Fibroblast of lung (primary cell): ENCODE measurements at regions not wholly inside any gene's neighbourhood (a gene's known extent, or its start where the extent isn't known, plus 50 kb on each side); places are given as distances from the start of the nearest gene placed in this dataset.

ENCODE experiments used
- DNase-seq, 2 donors: peaks; one replicate each; pipeline versions ENCODE4 v3.0.0 to v3.0.0-alpha.2; 2010; ENCODE audit warnings: low read depth in 2 of 2
- H2AFZ ChIP-seq: 2 replicates; pipeline ENCODE4 v1.5.1; 2012; ENCODE audit warnings: low read length, control low read depth, inconsistent platforms
- H3K27ac ChIP-seq: 2 replicates; pipeline ENCODE4 v1.5.1; 2011; ENCODE audit warnings: low read length, control low read depth; ENCODE audit not compliant: insufficient read depth
- H3K27me3 ChIP-seq: 2 replicates; pipeline ENCODE4 v1.5.1; 2011; ENCODE audit warnings: mild to moderate bottlenecking, low read length; ENCODE audit not compliant: control insufficient read depth, insufficient read depth
- H3K36me3 ChIP-seq: 2 replicates; pipeline ENCODE4 v1.5.1; 2011; ENCODE audit warnings: low read length; ENCODE audit not compliant: control insufficient read depth, insufficient read depth
- H3K4me1 ChIP-seq: 2 replicates; pipeline ENCODE4 v1.5.1; 2011; ENCODE audit warnings: low read length; ENCODE audit not compliant: control insufficient read depth, insufficient read depth; ENCODE audit errors: extremely low read depth
- H3K4me2 ChIP-seq: 2 replicates; pipeline ENCODE4 v1.5.1; 2011; ENCODE audit warnings: low read length, control low read depth; ENCODE audit not compliant: insufficient read depth; ENCODE audit errors: extremely low read depth
- H3K4me3 ChIP-seq, 4 experiments: fragments of 200-600 bp in 1 of 4; sonication (generic) in 1 of 4; replicated peaks in 1 of 4; 2 replicates each; pipeline ENCODE4 v1.5.1; 2011 to 2016; ENCODE audit warnings: low read length in 4 of 4, low read depth in 3 of 4, mild to moderate bottlenecking in 3 of 4, control low read depth in 2 of 4, inconsistent platforms in 1 of 4, mixed read lengths in 1 of 4; ENCODE audit not compliant: insufficient read depth in 1 of 4; ENCODE audit errors: control extremely low read depth in 1 of 4
- H3K79me2 ChIP-seq: 2 replicates; pipeline ENCODE4 v1.5.1; 2012; ENCODE audit warnings: mild to moderate bottlenecking, low read length, inconsistent platforms; ENCODE audit not compliant: control insufficient read depth, insufficient read depth
- H3K9ac ChIP-seq: 2 replicates; pipeline ENCODE4 v1.5.1; 2011; ENCODE audit warnings: mild to moderate bottlenecking, low read length, control low read depth; ENCODE audit not compliant: insufficient read depth
- H3K9me3 ChIP-seq: 2 replicates; pipeline ENCODE4 v1.5.1; 2012; ENCODE audit warnings: low read depth, low read length; ENCODE audit not compliant: control insufficient read depth, insufficient read depth
- H4K20me1 ChIP-seq: 2 replicates; pipeline ENCODE4 v1.5.1; 2011; ENCODE audit warnings: low read length; ENCODE audit not compliant: control insufficient read depth, insufficient read depth; ENCODE audit errors: extremely low read depth
- CTCF ChIP-seq, 2 donors: IDR thresholded peaks in 1 of 2; conservative IDR thresholded peaks in 1 of 2; 1 replicate in 1 of 2; 2 replicates in 1 of 2; pipeline ENCODE4 v1.5.1; 2011 to 2012; ENCODE audit warnings: low read length in 2 of 2, control low read depth in 1 of 2, inconsistent platforms in 1 of 2, low read depth in 1 of 2, mild to moderate bottlenecking in 1 of 2
- EZH2 ChIP-seq: IDR thresholded peaks from 2 replicates; pipeline ENCODE4 v1.5.1; 2012; ENCODE audit warnings: low read length, control low read depth, mild to moderate bottlenecking; ENCODE audit errors: missing control alignments

DNA sequence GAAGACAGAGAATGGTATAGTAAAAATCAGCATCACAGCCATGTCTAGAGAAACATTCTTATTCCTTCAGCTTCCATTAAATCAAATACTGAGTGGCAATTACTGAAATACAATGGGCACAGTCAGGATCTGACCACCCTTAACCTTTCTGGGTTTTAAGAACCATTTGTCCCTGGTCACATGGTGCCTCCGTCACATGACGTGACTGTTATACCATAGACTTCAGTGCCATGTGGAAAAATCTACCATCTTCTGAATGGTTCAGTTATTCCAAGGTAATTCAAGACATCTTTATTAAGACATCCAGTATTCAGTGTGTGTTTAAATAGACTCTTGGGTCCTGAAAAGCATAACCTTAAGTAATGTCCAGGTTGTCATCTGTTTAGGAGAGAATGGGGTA lies 553.1 kb upstream of the FLRT2 start:
- no peaks in the 10 kb centered on the region for H3K79me2 ChIP-seq
- no peaks in the 10 kb centered on the region for H3K36me3 ChIP-seq
- H4K20me1 ChIP-seq: no peaks in the 10 kb centered on the region
- no peak overlapping the region for H2AFZ ChIP-seq
- H3K4me2 ChIP-seq: no peak overlapping the region
- no peak overlapping the region for H3K4me3 ChIP-seq
- DNase-seq: no peak
- H3K9me3 ChIP-seq: no peaks in the 10 kb centered on the region
- TF ChIP-seq EZH2 (no peak), CTCF (conservative IDR thresholded peaks at IDR 0.05 in 1 of 2, IDR thresholded peaks at IDR 0.05 in 1 of 2; ENCODE audit: low read depth in 1 of 2, low read length in 2 of 2) (no peak)
- no peaks in the 10 kb centered on the region for H3K4me1 ChIP-seq
- no peak overlapping the region for H3K9ac ChIP-seq
- H3K27ac ChIP-seq: no peak overlapping the region
- no peaks in the 10 kb centered on the region for H3K27me3 ChIP-seq

DNA sequence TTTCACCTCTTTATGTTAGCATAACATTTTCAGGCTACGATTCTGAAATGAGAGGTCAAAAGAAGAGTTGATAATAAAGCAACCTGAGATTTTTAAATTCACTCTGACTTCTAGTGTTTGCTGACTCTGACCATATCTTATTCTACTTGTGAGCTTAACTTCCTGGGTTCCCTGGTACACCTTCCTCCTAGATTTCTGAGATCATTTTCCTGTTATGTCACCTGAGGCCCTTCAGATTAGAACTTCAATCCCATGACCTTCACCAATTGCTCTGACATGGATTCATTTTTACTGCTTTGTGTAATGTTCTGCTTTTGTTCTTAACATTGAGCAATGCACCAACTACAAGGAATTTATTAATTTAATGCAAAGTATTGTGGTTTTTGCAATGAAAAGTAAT lies 542.9 kb upstream of the FLRT2 start:
- no peaks in the 10 kb centered on the region for H3K36me3 ChIP-seq
- no peak for TF ChIP-seq EZH2
- no peak for TF ChIP-seq CTCF (conservative IDR thresholded peaks at IDR 0.05 in 1 of 2, IDR thresholded peaks at IDR 0.05 in 1 of 2; ENCODE audit: low read depth in 1 of 2, low read length in 2 of 2)
- DNase-seq: no peak

GRCh38 chr14:84988357-84988756 lies 541.6 kb upstream of the FLRT2 start:
- H3K4me3 ChIP-seq: no peak overlapping the region
- no peak overlapping the region for H3K27ac ChIP-seq
- no peaks in the 10 kb centered on the region for H3K79me2 ChIP-seq
- no peak for TF ChIP-seq CTCF (conservative IDR thresholded peaks at IDR 0.05 in 1 of 2, IDR thresholded peaks at IDR 0.05 in 1 of 2; ENCODE audit: low read depth in 1 of 2, low read length in 2 of 2)
- no peak for TF ChIP-seq EZH2
- H2AFZ ChIP-seq: no peak overlapping the region
- no peaks in the 10 kb centered on the region for H3K4me1 ChIP-seq
- peaks cover 2% of the 10 kb centered on the region for H4K20me1 ChIP-seq
- H3K9me3 ChIP-seq: no peaks in the 10 kb centered on the region
- H3K36me3 ChIP-seq: no peaks in the 10 kb centered on the region
- no peak overlapping the region for H3K4me2 ChIP-seq
- no peak overlapping the region for H3K9ac ChIP-seq
- DNase-seq: no peak
- no peaks in the 10 kb centered on the region for H3K27me3 ChIP-seq

More for the DNA sequence above, 542.9 kb upstream of the FLRT2 start:
- H3K4me3 ChIP-seq: no peak overlapping the region
- no peaks in the 10 kb centered on the region for H3K4me1 ChIP-seq
- no peaks in the 10 kb centered on the region for H3K9me3 ChIP-seq
- no peaks in the 10 kb centered on the region for H3K79me2 ChIP-seq
- H3K27me3 ChIP-seq: no peaks in the 10 kb centered on the region
- no peak overlapping the region for H3K9ac ChIP-seq
- H3K4me2 ChIP-seq: no peak overlapping the region
- H3K27ac ChIP-seq: no peak overlapping the region
- no peak overlapping the region for H2AFZ ChIP-seq
- H4K20me1 ChIP-seq: peaks cover 2% of the 10 kb centered on the region
